Lung microvascular endothelial cell (primary cell): ENCODE measurements at regions not wholly inside any gene's neighbourhood (a gene's known extent, or its start where the extent isn't known, plus 50 kb on each side); places are given as distances from the start of the nearest gene placed in this dataset.
A peak's percentile ranks its signal among the peaks of the same experiment; 100 is the strongest.
"Not testable (repeated sequence)": the region's sequence is repeated elsewhere in the genome, so short reads cannot be mapped to it uniquely, and the experiment has no call there.

Source experiments
- DNase-seq, 2 donors: peaks; one replicate each; pipeline versions ENCODE4 v3.0.0 to v3.0.0-alpha.2; 2010; ENCODE audit warnings: low read depth in 2 of 2

DNA sequence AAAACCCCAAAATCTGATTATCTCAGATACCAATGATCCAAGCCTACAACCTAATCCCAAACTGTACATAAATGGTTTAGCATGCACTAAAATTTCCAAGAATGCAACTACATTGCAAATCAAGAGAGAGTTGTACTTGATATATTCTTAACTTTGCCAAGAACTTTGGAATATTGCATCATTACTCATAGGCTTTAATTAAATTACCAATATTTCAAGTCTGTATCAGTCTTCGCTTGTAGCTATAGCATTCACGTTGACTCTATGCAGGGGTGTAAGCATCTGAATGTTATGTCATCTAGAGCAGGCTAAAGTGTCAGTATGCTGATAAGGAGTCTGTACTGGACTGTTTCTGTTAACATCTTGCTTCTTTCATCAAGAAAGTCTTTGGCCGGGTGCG, 56.3 kb downstream of the FOXI3 start:
- DNase-seq, result no peak

DNA sequence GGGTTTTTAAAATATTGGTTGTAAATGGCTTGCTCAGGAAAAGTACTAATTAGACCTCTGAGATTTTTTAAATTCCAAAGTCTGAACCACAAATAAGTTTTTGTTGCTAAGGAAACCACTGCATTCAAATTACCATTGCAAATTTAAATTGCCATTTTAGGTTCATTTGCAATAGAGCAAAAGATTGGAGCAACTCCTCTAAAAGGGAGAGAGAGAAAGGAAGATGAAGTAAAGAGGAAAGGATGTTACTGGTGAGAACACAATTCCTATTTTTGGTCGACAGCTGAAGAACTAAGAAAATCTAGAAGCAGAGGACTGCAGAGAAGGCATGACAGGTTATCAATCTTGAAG, 74.9 kb downstream of the FOXI3 start:
- no peak for DNase-seq

DNA sequence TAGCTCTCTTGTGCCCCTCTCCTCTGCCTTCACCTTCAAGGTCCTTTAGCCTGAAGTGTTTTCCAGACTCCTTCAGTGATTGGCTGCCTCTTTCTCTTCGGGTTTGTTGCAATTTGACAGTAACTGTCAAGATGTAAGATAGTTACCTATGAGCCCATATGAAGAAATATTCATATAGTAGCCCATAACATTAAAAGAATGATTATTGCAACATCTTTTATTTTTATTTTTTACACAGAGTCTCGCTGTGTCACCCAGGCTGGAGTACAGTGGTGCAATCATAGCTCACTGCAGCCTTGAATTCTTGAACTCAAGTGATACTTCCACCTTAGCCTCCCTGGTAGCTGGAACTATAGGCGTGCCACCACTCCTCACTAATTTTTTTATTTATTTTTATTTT, 80.5 kb downstream of the FOXI3 start:
- DNase-seq, result no peak

DNA sequence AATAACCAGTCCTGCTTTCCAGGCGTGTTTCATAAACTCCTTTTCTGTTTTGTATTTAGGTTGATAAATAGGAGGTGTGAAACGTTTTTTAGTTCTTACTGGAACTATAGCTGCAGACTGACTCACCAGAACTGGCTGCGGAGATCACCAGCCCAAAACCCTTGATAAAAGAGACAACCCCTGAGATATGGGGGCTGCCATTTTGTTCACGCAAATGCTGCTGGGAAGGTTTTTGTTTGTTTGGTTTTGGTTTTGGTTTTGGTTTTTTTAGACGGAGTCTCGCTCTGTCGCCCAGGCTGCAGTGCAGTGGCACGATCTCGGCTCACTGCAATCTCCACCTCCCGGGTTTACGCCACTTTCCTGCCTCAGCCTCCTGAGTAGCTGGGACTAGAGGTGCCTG, 87.1 kb downstream of the FOXI3 start:
- DNase-seq, result not testable (repeated sequence)

DNA sequence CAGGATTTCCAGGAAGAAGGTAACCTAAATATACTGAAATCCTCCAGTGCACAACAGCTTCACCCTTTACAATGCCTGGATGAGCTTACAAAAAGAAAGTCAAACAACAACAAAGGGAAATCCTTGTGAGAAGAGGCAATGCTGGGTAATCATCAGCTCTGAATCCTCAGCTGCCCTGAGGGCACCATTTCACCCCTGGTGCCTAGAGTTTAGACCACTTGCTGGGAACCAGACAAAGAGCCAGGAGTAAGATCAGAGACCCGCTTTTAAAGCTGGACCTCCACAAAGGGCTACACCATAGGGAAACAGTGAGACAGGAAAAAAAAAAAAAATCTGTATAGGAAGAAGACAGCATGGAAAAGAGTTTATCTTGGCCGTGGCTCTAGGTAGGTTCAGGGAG, 97.0 kb downstream of the FOXI3 start:
- DNase-seq, result no peak

DNA sequence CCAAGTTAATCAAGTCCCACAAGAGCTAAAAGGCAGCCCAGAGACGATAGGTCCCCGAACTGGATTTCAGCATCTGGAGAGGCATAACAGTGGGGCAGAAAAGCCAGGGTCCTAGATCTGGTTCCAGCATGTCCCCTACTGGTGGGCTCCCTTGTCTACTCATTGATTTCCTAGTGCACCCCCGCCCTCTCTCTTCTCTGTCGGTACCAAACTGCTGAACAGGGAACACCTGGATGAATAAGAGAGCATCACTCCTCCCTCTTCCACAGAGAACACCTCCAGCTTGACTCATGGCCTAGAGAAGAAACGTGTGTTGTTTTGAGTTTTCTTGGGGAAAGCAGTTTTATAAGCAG, 101.3 kb downstream of the FOXI3 start:
- DNase-seq, result no peak

DNA sequence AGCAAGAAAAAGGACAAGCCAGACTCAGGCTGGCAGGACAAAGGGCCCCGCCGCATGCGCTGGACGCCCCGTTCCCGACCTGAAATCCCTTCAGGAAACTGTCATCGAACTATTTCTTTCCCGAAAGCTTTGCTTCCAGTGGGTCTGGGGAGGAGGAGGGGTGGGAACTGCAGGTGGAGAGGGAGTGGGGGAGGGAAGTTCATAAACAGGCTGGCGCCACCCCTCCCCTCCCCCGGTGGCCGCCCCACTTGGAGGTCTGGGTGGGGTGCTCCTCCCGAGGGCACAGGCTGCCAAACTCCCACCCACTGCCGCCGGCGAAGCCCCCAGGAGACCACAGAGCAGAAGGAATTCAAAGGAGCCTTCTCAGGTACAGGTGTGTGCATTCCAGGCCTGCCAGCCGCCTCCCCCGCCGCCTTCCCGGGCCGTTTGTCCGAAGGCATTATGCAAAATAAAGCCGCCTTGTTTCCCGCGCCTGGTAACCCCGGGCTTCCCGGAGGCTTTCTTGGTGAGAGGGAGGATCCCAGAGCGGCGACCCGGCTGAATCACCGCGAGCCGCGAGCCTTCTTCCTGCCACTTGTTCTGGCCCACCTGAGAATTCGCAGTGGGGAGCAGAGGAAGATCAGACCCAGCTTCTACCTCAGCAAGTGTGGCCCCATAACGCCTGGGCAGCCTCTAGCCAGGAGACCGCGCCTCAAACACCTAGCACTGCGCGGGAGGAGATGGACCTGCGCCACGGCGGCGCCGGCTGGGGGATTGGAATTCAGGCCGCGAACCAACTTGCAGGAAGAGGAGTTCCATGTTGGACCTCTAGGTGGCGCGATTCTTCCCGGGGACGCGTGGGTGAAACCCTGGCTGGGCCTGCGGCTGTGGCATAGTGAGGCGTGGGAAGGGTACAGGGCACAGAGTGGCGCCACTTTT, 101.9 kb downstream of the FOXI3 start:
- DNase-seq, result peak; percentile 39 to 56

DNA sequence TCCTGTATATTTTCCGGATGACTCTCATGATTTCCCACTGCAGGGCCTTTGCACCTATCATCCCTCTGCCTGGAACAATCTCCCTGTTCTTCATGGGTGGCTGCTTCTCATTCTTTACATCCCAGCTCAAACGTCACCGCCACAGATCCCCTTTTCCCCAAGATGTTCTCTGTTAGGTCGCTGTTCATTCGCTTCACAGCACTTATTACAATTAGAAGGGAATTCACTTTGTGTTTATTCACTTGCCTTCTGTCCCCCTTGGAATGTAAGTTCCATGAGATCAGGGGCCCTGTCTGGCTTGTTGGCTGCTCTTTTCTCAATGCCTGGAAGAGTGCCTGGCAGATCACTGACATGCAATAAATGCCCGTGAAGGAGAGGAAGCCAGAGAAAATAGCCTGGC, 106.7 kb downstream of the FOXI3 start:
- no peak for DNase-seq

DNA sequence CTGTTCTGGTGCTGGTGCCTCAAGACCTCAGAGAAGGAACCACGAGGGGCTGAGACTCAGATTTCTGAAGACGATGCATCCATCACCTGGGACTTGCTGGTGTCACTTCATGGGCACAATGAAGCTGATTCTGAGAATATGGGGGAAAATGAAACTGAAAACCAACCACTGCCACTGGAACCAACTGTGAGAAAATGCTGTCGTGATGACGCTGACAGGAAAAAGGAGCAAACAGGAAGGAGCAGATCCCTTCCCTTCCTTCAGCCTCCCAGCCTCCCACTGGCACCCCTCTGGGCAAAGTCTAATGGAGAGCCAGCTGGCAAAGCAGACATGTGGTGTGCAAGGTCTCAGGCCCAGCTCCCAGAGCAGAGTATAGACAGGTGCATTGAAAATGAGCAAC, 109.7 kb downstream of the FOXI3 start:
- no peak for DNase-seq

DNA sequence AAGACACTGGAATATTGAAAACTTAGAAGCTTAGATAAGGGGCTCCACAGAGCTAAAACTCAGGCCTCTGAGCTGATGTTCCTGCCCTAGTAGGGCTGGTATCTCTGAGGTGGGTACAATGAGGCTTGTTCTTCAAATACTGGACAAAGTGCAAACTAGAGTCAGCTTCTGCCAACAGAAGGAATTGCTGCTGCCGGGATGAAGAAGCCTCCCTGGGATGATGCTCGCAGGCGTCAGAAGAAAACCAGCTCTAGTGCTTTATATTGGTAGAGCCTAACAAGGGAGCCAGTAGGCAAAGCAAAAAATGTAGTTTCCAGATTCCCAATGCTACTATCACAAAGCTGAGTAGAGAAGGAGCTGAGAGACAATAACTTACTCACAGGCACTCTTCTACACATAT, 118.1 kb downstream of the FOXI3 start:
- DNase-seq, result no peak

DNA sequence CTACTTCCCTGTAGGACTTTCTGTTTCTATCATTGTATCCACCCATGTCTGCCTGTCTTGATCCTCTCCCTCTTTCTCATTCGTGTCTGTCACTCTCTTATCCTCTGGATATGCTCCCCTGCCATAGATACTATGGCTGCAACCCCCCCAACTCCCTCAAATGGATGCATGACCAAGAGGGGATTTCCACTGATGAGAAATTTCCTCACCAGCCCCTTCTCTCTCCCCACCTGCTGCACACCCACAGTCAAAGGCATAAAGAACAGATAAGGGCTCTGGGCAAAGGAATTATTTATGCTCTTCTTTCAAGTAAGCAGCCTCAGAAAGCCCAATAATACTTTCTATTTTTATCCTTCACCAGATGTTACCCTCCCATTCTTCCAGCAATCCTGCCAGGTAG, 121.3 kb downstream of the FOXI3 start:
- no peak for DNase-seq

DNA sequence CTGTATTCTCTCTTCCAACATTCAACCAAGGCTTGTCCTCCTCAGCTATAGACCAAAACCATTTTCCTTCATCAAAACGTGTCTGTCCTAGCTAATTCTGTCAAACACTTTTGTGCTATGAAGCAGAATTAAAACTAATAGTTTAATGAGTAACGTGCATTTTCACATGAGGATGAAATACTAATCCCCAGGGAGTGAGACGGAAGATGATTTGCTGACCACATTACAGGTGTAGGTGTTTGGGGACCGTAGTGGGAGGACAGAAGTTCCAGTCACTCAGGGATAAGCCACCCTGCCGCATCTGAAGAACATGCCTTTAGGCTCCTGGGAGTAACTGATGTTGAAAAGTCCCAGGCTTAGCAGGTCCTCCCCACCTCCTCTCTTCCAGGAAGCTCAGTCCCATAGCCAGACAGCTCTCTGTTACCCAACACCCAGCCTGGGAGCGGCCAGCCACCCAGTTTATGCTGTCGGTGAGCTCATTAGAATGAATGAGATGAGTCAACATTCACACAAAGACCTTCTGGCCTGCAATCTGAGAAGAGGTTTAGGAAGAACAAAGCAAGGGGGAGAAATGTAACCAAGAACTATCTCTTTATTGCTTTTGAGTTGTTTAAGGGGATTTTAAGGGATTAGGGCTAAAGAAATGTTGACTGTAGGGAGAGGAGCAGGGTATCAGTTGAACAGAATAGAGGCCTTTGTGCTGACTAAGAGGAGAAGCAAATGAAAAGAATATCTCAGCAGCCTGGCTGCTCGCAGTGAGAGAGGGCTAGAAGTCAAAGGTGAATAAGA, 122.5 kb downstream of the FOXI3 start:
- DNase-seq, result peak in 1 of 2 donors; percentile 10

DNA sequence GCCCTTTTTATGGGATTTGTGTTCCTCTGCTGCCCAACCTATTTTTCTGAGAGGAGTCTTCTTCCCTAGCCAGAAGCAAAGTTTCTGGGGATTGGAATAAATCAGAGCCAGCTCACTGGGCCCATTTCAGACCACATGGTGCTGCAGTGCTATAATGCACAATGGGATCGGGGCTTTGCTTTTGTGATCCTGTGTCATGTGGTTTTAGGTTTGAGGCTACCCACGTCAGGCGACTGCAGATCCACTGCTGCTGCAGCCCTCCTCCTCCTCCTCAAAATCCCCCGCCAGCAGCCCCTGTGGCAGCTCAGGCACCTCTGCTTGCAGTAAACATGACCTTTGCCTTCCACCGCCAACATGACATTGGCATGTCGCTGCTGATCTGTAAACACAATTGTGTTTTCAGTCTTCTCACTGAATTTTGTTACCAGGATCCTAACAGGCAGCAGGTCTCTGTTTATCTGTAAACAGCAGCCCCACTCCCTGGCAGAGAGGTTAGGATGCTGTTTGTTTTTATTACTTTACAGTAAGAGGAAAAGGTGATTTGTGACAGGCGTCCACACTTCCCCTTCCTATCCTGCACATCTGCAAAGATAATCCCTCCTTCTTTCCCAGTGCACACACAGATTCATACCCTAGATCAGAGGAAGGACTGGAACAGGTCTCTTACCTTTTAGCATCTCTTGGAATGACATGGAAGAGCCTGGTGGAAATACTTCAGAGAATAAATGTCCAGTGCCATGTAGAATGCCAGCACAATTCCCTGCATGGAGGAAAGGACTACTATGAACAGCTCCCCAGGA, 130.8 kb downstream of the FOXI3 start:
- DNase-seq, result no peak

DNA sequence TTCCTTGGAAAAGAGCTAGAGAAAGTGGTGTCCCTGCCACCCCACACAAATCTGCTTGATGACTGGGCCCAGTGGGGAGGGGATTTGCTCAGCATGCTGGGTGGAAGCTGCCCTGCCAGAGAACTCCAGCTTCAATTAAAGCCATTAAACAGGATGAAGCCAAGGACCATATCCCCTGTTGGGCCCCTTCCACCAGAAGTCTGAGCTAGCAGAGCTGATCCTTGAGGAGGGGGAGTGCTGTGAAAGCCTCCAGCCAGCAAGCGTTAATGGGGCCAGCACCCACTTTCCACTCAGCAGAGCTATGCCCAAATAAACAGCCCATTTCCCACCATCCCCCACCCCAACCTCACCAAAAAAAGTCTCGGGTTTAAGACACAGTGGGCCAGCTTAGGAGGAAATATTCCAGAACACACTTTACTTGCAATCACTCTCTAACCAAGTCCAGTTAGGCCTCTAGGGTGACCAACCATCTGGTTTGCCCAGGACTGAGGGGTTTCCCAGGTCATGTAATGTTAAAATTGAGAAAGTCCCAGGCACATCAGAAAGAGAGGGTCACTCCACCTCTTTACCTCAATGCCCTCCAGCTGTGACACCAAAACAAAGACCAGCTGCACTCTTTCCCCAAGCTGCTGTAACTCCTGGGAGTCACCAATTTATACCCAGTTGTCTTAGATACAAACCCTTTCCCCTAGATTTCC, 132.3 kb downstream of the FOXI3 start:
- no peak for DNase-seq

DNA sequence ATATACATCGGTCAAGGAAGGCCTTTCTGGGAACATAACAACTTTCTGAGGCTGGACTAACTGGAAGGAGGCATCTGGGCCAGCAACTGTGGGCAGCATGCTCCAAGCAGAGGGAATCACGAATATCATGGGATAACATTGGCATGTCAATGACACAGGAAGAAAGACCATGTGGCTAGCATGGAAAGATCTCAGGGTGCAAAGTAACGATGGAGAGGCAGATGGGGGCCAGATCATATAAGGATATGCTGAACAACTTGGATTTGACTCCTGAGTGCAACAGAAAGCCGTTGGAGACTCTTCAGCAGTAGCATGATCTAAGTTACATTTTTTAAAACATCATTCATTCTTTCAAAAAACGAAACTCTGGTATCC, 133.6 kb downstream of the FOXI3 start:
- DNase-seq, result no peak

DNA sequence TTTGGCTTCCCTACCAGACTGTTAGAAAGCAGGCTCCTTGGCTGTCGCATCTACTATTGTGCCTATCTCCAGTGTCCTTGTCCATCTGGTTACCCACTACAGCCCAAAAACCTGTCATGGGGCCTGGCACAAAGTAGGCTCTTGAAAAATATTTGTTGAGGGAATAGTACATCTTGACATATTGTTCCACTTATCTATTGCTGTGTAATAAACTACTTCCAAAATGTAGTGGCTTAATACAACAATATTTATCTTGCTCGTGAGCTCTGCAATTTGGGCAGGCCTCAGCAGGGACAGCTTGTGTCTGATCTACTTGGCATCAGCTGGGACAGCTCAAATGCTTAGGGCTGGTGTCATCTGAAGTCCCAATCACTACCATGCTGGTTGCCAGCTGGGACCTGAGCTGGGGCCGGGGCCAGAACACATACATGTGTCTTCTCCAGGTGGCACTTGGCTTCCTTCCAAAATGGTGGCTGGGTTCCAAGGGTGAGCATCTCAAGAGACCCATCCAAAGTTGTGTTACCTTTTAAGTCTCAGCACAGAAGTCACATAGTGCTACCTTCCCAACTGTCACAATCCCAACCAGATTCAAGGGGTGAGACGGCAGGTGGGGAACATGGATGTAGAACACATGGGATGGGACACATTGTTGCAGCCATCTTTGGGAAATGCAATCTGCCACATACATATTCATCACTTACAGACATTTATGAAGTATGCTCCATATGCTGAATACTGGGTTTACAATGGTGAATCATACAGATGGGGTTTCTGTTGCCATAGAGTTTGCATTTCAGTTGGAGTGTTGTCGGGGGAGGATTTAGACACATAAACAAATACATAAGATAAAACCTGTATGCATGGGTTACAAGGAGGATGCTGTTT, 134.2 kb downstream of the FOXI3 start:
- no peak for DNase-seq

DNA sequence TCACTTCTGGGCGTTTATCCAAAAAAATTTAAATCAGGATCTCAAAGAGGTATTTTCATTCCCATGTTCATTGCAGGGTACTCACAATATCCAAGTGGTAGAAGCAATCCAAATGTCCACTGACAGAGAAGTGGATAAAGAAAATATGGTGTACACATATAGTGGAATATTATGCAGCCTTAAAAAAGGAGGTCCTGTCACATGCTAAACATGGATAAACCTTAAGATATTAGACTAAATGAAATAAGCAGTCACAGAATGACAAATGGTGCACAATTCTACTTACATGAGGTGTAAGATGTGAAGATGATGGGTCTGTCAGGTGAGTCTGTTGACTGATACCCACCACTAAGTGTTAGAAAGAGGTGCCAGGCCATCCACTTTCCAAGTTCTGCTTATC, 140.6 kb downstream of the THNSL2 start:
- DNase-seq, result no peak

DNA sequence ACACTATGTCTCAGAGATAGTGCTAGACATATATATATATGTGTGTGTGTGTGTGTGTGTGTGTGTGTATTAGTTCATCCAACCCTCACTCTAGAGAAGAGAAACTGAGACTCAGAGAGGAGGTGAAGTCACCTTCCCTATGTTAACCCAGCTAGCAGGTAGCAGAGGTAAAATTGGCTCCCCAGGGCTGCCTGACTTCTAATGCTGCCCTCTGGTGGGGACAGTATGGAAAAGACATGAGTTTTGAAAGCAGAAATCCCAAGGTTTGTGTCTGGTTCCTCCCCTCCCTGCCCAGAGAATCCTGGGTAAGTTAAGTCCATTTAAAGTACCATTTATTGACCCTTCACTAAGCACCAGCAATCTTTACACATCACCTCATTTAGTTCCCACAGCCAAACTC, 137.7 kb downstream of the THNSL2 start:
- DNase-seq, result peak; percentile 13 to 18

DNA sequence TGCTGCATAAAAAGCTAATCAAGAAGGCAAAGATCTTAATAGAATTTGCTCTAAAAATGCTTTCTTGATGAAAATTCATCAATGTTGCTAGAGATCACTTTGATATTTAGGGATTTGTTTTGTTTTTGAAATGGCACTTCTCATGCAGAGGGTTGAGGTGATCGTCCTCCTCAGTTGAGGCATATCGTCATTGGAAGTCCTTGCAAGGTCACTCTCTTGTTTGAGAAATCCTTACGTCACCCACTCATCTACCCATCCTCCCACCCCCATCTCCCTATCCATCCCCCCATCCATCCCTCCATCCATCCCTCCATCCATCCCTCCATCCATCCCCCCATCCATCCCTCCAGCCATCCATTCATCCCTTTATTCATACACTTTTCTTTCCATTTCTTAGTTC, 133.7 kb downstream of the THNSL2 start:
- no peak for DNase-seq

DNA sequence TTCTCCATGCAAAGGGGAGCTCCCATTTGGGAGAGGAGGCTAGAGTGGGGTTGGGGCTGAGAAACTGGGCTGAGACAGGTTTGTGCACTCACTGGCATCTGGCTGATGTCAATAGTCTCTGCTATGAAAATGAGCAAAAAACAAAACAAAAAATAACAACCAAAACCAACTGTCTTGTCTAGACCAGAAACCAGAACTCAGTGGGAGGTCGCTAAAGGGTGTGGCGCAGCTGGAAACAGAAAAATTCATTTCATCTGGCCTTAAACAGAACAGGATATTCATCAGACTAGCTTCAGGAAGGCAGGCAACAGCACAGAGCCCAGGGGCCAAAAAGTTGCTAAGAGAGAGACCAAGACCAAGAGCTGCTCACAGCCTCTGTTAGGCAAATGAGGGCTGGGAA, 126.1 kb downstream of the THNSL2 start:
- no peak for DNase-seq
